Stomach (tissue), 4 donors: ENCODE measurements at regions not wholly inside any gene's neighbourhood (a gene's known extent, or its start where the extent isn't known, plus 50 kb on each side); places are given as distances from the start of the nearest gene placed in this dataset.

ENCODE experiments used
- POLR2A ChIP-seq, 4 donors: fragments of 450-650 bp; IDR thresholded peaks; one replicate each; pipeline ENCODE4 v1.6.1; 2016; ENCODE audit warnings: antibody characterized with exemption in 4 of 4, control low read depth in 2 of 4, mild to moderate bottlenecking in 1 of 4, moderate library complexity in 1 of 4
- POLR2AphosphoS5 ChIP-seq, 3 donors: sonication (generic); formaldehyde crosslinking; IDR thresholded peaks; one replicate each; pipeline ENCODE4 v1.6.1; 2016; ENCODE audit warnings: antibody characterized with exemption in 3 of 3

- TF ChIP-seq POLR2AphosphoS5 (IDR thresholded peaks at IDR 0.05) = no peak
- no peak for TF ChIP-seq POLR2A (IDR thresholded peaks at IDR 0.05)
Observed at GRCh38 chr12:74790931-74791330, 253.3 kb downstream of the ATXN7L3B start.
